NB4 (cell line): ENCODE measurements at regions not wholly inside any gene's neighbourhood (a gene's known extent, or its start where the extent isn't known, plus 50 kb on each side); places are given as distances from the start of the nearest gene placed in this dataset.

Experiments
- DNase-seq: peaks from one replicate; pipeline ENCODE4 v3.0.0; 2010; ENCODE audit warnings: low read depth
- H3K4me3 ChIP-seq: one replicate; pipeline ENCODE4 v1.5.1; 2011; ENCODE audit warnings: mild to moderate bottlenecking, low read depth, low read length, moderate library complexity
- CTCF ChIP-seq: IDR thresholded peaks from one replicate; pipeline ENCODE4 v1.5.1; 2012; ENCODE audit warnings: low read depth, low read length
- MAX ChIP-seq: IDR thresholded peaks from 2 replicates; pipeline ENCODE4 v1.6.1; 2011; ENCODE audit warnings: low read depth, low read length
- MYC ChIP-seq: IDR thresholded peaks from 2 replicates; pipeline ENCODE4 v1.6.1; 2011; ENCODE audit warnings: low read depth, low read length
- POLR2A ChIP-seq: IDR thresholded peaks from 2 replicates; pipeline ENCODE4 v1.6.1; 2011; ENCODE audit warnings: mild to moderate bottlenecking; ENCODE audit not compliant: insufficient read length; ENCODE audit errors: extremely low read depth

- H3K4me3 ChIP-seq: no peak overlapping the region
- TF ChIP-seq POLR2A: no peak
- no peak for TF ChIP-seq MYC
- no peak for TF ChIP-seq CTCF
- TF ChIP-seq MAX: no peak
- DNase-seq: no peak
Measured at GRCh38 chr6:149267072-149267471, 50.4 kb upstream of the TAB2 start.

GRCh38 chr6:149267513-149268043, 49.9 kb upstream of the TAB2 start:
- DNase-seq: no peak
- no peak overlapping the region for H3K4me3 ChIP-seq
- no peak for TF ChIP-seq MYC
- no peak for TF ChIP-seq MAX
- no peak for TF ChIP-seq POLR2A
- no peak for TF ChIP-seq CTCF
